HT-29 (cell line): ENCODE measurements at regions not wholly inside any gene's neighbourhood (a gene's known extent, or its start where the extent isn't known, plus 50 kb on each side); places are given as distances from the start of the nearest gene placed in this dataset.
A peak's percentile ranks its signal among the peaks of the same experiment; 100 is the strongest.

ENCODE experiments used
- DNase-seq: peaks from one replicate; pipeline ENCODE4 v3.0.0-alpha.2; 2015; ENCODE audit warnings: low spot score

DNA sequence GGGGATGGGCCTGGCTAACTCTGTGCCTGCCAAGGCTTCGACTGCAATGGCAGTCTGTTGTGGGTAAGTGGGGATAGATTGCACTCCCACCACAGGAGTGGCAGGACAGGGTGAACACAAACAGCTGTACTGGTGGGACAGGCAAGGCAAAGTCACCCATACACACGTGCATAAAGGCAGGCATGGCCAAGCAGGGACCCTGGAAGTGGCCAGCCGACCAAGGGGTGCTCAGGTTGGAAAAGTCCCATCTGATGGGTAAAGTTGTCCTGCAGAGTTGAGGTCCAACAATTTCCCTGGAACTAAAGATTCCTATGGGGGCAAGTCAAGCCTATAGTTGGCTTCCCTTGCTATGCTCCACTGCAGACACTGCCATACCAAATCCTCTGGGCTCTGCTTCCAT, 1961.9 kb upstream of the ADGRL3 start:
- no peak for DNase-seq

DNA sequence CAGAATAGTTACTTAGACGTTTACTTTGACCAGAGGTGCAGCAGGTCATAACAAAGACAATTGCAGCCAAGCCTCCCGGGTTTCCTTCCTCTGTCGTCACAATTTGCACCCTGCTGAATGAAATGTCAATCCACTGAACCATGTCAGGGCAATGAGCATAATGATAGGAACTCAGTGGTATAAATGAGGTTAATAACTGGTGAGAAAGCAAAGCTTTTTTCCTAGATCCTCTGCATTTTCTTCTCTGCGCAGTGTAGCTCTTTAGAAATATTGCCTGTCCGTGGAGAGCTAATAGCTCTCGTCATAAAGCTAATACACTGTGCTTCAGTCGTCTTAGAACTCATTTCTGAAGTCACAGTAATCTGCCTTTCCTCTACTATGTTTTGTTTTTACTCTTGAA, 1960.1 kb upstream of the ADGRL3 start:
- no peak for DNase-seq

DNA sequence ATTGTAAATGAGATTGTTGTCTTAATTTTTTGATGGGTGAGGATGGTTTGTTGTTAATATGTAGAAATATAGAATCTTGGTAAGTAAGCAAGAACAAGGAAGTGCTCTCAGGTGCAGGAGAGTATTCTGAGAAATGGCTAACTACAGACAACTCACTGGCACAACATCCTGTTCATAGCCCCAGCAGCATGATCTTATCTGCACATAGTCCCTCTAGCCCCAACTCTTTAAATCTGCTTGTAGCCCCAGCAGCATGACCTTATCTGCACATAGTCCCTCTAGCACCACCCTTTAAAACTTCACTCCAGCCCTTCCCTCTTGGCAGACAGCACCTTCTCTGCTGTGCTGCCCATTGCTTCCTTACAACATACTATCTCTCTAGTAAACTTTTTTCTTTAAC, 1957.1 kb upstream of the ADGRL3 start:
- DNase-seq = no peak

DNA sequence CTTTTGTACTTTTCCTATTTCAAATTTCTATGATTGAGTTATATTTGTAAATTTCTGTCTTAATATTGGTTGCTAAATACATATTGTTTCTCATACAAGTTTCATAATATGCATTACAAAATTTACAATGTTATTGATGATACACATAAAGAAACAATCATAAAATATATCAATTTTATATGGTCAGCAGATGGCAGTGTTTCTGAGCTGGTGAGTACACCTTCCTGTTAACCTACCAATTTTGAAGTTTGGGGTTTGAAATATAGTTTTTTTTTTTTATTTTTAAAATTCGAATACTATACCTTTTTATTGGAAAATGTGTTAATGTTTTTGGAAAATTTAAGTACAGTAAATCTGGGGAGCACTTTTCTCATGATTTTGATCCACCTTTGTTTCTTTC, 1953.1 kb upstream of the ADGRL3 start:
- DNase-seq = peak; percentile 33

DNA sequence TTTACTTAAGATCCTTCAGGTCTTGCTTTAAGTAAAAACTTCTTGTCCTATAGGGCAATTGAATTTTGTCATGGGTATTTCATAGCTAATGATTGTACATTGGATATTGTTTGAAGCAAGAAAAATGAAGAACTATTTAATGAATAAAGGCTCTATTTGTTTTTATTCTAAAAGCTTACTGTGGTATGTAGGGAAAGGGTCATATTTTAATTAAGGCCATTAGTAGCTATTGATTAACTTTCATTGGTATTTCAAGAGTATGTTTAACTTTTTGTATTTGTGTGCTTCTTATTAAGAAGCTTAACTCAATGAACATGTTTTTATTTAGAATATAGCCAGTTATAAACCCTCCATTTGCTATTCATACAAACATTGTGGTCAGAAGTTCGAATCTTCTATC, 1951.8 kb upstream of the ADGRL3 start:
- no peak for DNase-seq

DNA sequence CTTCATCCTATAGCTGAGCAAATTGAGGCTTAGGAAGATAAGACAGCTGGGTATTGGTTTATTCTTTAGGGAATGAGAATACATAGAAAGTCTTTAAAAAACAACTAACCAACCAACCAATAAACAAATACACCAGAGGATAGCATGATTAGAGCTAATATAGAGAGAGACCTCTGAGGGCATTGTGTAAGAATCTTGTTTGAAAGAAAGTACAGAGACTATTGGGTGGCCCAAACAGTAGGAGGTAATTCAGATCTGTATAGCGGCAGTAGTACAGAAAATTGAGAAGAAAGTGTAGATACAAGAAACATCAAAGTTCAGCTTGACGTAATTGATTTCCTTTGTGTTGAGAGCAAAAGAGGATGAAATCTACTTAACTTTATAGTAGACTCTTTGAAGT, 1951.0 kb upstream of the ADGRL3 start:
- DNase-seq = no peak

DNA sequence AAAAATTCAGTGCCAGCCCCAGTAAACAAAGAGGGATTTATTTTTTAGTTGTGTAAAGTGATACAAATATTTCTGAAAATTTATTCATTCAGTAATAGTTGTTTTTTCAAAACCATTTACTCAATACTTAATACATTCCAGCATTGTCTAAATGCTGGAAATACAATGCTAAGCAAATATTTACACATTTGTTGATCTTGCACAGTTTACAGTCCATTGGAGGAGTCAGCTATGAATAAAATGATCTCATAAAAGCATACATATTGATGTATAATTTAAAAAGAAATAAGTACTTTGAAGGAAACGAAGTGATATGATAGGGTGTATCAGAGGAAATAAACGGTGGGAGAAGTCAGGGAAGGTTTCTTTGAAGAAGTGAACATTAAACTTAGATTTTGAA, 1942.1 kb upstream of the ADGRL3 start:
- no peak for DNase-seq

DNA sequence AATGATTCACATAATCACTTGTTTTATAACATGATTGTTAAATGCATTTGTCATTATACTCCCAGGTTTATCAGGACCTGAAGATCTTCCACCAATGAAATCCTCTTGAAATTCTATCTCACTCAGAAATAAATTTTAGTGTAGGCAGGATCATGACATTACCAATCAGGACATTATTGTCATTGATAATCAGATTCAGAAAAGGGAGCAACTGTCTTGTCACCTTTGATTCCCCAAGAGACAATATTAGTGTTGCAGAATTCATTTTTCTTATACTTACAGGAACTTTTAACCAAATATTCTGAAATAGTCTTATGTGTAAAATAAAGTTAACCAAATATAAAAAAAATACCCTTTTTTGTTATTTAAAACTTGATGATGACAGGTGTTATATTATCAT, 1892.5 kb upstream of the ADGRL3 start:
- DNase-seq = no peak

DNA sequence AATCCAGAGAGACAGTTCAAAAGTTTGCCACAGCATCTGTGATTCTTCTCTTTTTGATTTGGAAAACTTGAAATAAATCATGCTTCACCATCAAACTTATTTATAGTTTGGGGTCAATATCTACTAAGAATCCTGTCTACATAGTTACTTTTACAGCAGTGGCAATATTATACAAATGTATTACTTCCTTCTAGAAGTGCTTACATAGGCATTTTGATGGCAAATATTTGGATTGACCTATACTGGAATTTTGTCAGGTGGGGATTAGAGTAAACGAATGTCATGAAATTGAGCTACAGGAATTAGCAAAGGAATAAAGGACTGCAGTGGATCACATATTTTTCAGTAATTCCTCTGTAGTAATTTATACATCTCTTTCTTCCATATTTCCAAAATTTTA, 1885.5 kb upstream of the ADGRL3 start:
- DNase-seq = no peak

DNA sequence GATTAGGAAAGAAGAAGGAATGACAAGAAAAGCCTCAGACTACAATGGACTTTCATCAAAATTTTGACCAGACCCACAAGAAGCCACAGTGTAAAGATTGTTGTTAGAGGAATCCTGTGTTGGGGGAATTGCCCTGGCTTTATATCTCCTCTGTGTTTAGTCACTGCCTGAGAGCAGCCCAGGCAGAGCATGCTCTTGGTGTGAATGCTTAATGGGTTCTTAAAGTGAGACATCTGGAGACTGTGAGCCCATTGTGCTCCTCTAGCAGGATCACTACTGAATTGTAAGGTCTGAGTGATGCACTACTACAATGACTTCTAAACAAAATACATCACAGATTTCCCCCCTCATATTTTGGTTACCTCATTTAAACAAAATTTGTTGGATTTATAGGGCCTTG, 1860.5 kb upstream of the ADGRL3 start:
- DNase-seq = no peak

DNA sequence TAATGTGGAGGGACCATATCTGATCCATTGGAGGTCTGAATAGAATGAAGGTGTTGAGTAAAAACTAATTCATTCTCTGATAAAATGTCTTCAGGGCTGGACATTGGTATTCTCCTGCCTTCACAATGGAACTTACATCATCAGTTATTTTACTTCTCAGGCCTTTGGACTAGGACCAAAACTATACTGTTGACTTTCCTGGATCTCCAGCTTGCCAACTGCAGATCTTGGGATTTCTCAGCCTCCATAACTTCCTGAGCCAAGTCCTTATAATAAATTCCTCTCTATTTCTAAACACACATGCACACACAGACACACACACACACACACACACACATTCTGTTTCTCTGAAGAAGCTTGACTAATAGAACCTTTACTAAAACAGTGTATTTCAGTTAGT, 1858.6 kb upstream of the ADGRL3 start:
- no peak for DNase-seq

DNA sequence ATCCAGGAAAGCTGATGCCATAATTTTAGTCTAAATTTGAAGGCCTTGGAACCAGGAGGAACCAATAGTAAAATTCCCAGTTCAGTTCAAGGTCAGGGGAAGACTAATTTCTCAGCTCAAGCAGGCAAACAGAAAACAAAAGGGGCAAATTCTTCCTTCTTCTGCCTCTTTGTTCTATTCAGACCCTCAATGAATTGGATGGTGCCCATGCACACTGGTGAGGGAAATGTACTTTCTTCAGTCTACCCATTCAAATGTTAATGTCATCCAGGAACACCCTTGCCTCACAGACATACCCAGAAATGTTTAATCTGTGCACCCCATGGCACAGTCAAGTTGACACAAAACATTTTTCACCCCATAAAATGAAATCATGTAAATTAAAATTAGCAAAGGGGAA, 1851.2 kb upstream of the ADGRL3 start:
- DNase-seq = no peak

DNA sequence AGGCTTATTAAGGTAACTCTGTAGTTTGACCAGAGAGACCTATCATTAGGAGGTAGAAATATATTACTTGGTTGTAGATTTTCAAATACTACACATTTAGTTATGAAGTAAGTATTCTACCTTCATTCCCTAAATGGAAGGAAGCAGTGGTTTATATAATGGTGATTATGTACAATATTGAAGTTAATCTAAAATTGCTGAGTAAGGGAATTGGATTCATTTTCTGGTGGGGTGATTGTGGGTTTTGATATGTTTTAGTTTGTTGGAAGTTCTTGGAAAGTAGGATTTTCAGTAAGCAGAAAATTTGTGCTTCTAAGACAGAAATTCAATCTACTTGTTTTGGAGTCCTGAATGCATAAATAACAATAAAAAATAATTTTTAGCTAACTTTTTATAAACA, 1830.9 kb upstream of the ADGRL3 start:
- DNase-seq = no peak

DNA sequence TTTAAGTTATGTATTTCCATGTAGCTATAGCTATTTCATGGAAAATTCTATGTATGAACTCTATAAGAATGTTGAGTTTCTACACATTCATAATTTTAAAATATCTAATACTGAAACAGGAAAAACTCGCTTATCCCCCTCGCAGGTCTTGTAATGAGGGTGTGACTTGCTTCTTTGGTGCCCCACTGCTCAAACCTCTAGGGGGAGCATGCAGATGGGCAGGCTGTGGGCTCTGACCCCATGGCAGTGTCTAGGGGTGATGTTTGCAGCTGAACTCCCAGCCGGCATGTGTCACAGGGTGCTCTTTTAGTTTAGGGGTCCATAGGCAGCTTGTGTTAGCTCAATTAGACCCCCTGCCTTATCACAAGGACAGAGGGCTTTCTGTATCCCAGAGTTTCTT, 1825.7 kb upstream of the ADGRL3 start:
- DNase-seq = no peak

DNA sequence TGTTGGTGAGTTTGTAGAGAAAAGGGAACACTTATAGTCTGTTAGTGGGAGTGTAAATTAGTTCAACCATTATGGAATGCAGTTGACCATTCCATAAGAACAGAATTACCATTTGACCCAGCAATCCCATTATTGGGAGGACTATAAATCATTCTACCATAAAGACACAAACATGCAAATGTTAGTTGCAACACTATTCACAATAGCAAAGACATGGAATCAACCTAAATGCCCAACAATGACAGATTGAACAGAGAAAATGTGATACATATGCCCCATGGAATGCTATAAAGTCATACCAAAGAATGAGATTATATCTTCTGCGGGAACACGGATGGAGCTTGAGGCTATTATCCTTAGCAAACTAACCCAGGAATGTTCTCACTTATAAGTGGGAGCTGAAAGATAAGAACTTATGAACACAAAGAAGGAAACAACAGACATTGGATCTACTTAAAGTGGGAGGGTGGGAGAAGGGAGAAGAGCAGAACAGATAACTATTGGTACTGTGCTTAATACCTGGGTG, 1819.2 kb upstream of the ADGRL3 start:
- DNase-seq = no peak

DNA sequence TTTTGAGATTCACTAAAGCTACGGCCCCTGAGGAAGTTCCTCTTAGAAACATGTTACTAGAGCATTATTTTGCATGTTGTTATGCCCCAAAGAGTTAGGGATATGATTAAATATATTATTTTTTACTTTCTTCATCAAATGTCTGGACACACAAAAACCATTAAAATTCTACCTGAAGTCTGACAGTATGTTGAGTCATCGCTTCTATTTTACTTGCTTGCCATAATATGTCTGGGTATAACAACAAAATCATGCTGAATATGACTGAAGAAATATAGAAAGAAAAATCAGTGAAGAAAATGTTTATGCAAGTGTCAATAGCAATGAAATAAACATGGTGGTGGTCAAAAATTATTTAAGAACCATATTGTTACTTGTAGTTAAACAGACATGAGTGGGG, 1818.5 kb upstream of the ADGRL3 start:
- no peak for DNase-seq

DNA sequence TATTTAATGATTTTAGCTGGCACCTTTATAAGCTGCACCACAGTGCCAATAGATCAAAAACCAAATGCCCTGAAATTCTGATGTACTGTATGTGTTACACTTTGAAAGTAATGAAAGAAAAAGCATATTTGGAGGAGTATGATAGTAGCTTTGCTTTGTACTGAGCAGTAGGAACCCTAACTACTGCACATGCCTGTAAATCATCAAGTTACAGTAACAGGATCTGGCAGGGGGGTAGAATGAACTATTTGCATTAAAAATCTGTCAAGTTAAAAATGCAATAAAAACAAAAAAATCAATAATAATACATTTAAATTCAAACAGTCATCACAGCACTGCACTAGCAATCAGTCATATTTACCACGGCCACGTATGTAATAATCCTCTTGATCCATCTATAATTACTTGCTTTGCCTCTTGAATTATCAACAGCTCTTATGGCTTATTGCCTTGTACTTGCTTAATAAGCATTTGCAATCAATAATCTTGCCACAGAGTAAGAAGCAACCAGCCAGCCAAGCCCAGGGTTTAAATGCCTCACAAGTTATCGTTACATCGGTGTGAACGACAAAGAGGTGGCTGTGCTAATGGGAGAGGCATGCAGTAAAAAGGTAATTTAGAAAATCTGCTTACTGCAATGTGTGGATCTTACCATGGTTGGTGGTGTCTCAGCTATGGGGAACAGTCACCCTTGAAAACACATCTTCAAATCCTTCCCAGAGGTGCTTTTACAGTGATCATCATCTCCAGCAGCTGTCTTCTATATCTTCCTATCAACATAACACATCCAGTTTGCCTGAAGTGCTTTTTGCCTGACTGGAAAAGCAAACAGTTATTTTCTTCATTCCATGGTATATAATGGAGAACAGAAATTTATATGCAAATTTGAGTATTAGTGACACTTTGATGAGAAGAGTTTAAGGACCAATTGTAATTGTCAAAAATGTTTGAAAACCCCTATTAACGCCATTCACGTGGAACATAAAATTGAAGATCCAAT, 1812.1 kb upstream of the ADGRL3 start:
- no peak for DNase-seq

DNA sequence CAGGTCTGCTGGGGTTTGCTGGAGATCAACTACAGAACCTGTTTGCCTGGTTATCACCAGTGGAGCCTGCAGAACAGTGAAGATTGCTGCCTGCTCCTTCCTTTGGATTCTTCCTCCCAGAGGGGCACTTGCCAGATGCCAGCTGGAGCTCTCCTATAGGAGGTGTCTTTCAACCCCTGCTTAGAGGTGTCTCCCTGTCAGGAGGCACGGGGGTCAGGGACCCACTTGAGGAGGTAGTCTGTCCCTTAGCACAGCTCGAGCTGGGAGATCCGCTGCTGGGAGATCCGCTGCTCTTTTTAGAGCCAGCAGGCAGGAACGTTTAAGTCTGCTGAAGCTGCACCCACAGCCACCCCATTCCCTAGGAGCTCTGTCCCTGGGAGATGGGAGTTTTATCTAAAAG, 1806.3 kb upstream of the ADGRL3 start:
- no peak for DNase-seq

DNA sequence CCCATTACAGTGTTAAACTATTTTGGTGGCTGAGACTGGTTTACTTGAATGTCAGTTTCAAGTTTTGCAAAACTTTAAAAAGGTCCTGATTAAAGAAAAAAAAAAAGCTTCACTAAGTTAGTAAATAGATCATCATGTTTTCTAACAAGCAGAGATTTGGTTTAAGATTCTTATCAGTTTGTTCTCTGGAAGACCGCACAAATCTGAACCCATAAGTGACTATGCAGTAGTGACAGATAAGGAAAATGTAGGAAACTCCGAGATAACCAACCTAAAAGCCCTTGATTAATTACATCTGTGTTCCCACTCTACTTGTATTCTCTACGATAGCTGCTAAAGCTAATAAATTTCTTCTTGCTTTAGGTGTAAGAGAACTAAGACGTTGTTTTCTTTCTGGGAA, 1799.8 kb upstream of the ADGRL3 start:
- no peak for DNase-seq

DNA sequence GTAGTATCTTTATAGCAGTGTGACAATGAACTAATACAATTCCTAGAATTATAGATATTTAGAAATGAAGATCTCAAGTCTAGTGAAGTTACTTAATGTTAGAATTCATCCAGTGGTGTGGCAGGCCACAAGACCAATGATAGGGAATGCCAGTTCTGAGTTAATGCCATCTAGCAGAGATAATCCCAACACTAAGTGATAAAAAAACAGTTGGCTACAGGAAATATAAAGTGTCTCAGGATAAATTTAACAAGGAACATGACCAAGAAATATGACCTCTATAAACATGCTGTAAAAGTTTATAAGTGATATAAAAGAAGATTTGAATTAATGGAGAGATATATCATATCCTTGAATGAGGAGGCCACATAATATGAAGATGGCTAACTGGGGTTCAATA, 1790.5 kb upstream of the ADGRL3 start:
- DNase-seq = no peak

DNA sequence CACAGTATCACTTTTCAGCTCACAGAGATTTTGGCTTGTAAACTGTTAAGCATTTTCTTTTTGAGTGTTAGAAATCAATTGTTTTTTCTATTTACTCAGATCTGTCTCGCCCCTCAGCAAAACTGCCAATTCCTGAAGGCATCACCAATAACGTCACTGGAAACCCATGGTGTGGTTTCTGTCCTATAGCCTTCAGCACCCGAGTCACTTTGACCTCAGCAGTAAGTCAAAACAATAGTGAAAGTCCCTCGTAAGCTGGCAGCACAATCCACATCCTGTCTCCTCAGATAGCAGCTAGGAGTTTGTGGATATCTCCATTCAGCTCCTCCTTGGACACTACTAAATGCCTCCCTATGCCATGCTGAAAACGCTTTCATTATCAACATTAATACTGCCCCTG, 1787.4 kb upstream of the ADGRL3 start:
- no peak for DNase-seq

DNA sequence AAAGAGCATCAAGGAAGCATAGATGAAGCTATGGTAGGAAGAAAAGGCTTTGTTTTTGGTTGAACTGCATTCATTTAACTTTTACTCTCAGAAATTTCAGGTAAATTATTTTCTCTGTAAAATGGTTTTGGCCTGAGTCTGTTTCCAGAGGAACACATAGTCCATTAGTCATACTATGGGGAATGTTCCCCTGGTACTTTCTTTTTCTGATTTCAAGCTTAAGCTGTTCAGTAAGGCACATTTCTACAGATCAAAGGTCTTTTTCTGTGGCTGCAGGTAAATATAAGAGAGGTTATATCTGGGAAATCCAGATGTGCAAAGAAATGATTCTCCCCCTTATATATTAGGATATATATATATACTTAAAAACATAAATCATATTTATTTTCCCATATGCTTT, 1744.4 kb upstream of the ADGRL3 start:
- DNase-seq = no peak

DNA sequence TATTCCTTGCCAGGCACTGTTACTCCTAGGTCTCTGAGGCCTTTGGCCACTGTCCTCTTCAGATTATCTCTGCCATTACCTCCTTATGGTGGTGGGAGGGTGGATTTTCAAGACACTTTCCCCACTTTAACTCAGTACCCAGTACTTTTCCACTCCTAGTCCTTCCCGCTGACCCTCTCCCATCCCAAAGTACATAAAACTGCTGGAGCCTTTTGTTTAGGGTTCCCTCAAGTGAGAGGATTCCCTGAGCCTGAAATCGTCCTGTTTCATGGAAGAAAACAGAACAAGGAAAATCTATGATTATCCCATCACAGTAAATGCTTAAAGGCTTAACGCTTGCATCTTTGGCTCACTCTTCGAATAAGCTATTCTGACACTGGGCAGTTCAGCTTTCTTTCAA, 1742.5 kb upstream of the ADGRL3 start:
- DNase-seq = no peak

DNA sequence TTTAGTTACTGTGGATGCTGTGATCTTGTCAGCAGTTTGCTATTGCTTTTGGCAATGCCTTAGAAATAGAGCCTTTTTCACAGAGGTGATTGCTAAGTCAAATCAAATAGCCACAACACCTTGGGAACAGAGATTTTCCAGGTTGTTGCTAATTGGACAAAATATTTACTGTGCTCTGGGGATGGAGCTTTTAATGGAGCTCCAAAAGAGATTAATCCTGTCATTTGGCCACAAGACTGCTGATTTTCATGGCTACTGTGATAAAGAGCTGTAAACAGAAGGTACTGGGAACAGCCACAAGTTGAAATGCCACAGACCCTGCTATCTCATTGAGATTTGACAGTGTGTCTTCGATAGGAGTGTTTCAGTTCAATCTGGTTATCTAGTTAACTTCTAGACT, 1715.2 kb upstream of the ADGRL3 start:
- no peak for DNase-seq
